ENCODE measurements at regions not wholly inside any gene's neighbourhood (a gene's known extent, or its start where the extent isn't known, plus 50 kb on each side); places are given as distances from the start of the nearest gene placed in this dataset.

- peaks cover 14% of the 10 kb centered on the region for H3K4me1 Mint-ChIP-seq (ENCODE audit: unreplicated experiment)
- no peak overlapping the region for H3K4me3 Mint-ChIP-seq
- no peaks in the 10 kb centered on the region for H3K36me3 Mint-ChIP-seq
- TF ChIP-seq, protein P1, sequence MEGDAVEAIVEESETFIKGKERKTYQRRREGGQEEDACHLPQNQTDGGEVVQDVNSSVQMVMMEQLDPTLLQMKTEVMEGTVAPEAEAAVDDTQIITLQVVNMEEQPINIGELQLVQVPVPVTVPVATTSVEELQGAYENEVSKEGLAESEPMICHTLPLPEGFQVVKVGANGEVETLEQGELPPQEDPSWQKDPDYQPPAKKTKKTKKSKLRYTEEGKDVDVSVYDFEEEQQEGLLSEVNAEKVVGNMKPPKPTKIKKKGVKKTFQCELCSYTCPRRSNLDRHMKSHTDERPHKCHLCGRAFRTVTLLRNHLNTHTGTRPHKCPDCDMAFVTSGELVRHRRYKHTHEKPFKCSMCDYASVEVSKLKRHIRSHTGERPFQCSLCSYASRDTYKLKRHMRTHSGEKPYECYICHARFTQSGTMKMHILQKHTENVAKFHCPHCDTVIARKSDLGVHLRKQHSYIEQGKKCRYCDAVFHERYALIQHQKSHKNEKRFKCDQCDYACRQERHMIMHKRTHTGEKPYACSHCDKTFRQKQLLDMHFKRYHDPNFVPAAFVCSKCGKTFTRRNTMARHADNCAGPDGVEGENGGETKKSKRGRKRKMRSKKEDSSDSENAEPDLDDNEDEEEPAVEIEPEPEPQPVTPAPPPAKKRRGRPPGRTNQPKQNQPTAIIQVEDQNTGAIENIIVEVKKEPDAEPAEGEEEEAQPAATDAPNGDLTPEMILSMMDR (conservative IDR thresholded peaks at IDR 0.05) = no peak
- H3K27ac Mint-ChIP-seq = no peak overlapping the region
- peaks cover 5% of the 10 kb centered on the region for H3K9me3 Mint-ChIP-seq
- no peak for DNase-seq (ENCODE audit: extremely low spot score, unreplicated experiment)
- H3K27me3 Mint-ChIP-seq = no peaks in the 10 kb centered on the region
These were observed 616.9 kb downstream of the PLPP3 start for GRCh38 chr1:55962472-55962871.

- Mint-ChIP-seq H3K9me3 (peaks cover 9% of the 10 kb centered on the region), H3K27ac (no peak overlapping the region), H3K4me1 (ENCODE audit: unreplicated experiment) (peaks cover 8% of the 10 kb centered on the region), H3K4me3 (no peak overlapping the region), H3K36me3 (no peaks in the 10 kb centered on the region), H3K27me3 (no peaks in the 10 kb centered on the region)
- TF ChIP-seq, protein P1 (conservative IDR thresholded peaks at IDR 0.05) = no peak
- no peak for DNase-seq (ENCODE audit: extremely low spot score, unreplicated experiment)
These were observed 620.2 kb downstream of the PLPP3 start for GRCh38 chr1:55959136-55959548.

DNA sequence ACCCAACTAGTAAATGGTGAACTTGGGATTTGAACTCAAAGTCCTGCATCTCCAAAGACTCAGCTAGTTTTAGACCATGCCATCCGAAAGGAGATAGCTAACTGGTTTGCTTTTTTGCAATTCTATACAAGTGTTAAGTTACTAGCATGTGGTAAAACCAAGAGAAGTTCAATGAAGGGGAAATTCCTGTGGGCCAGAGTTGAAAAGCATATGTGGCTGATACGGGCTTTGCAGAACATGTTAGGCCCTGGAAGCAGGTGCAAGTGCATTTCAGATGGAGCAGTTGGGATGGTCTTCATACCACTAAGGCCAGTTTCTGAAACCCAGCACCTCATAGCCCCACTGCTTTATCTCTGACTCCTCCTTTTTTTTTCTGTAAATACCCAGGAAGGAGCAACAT lies 620.9 kb downstream of the PLPP3 start:
- no peak for DNase-seq (ENCODE audit: extremely low spot score, unreplicated experiment)
- H3K27ac Mint-ChIP-seq = no peak overlapping the region
- H3K4me3 Mint-ChIP-seq = no peak overlapping the region

DNA sequence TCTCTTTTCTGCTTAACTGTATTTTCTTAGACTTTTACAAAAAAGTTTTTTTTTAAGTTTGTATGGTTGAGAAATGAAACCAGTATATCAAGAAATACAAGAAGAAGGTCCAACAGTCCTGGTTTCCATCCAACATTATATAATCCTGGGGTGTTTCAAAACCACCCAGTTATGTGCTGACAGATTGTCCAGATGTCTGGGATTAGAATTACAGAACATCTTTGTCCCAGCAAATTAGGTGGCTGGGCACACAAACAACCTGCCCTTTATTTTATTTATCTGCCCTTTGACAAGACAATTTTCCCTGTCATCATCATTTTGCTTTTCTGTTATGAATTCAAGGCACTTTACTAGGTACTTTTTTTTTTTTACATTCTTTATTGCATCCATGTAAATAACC lies 622.1 kb downstream of the PLPP3 start:
- TF ChIP-seq, protein P1 (conservative IDR thresholded peaks at IDR 0.05) = no peak
- H3K4me1 Mint-ChIP-seq (ENCODE audit: unreplicated experiment) = peaks cover 9% of the 10 kb centered on the region
- H3K36me3 Mint-ChIP-seq = no peaks in the 10 kb centered on the region
- no peak overlapping the region for H3K27ac Mint-ChIP-seq
- DNase-seq (ENCODE audit: extremely low spot score, unreplicated experiment) = no peak
- H3K4me3 Mint-ChIP-seq = no peak overlapping the region
- H3K9me3 Mint-ChIP-seq = peaks cover 4% of the 10 kb centered on the region
- no peaks in the 10 kb centered on the region for H3K27me3 Mint-ChIP-seq

More for the DNA sequence above, 620.9 kb downstream of the PLPP3 start:
- TF ChIP-seq, protein P1 (conservative IDR thresholded peaks at IDR 0.05) = no peak
- Mint-ChIP-seq H3K36me3 (no peaks in the 10 kb centered on the region), H3K27me3 (no peaks in the 10 kb centered on the region), H3K9me3 (peaks cover 9% of the 10 kb centered on the region), H3K4me1 (ENCODE audit: unreplicated experiment) (peaks cover 9% of the 10 kb centered on the region)

GRCh38 chr1:55955016-55955621 lies 624.2 kb downstream of the PLPP3 start:
- peaks cover 5% of the 10 kb centered on the region for H3K4me1 Mint-ChIP-seq (ENCODE audit: unreplicated experiment)
- no peak overlapping the region for H3K4me3 Mint-ChIP-seq
- peaks cover 4% of the 10 kb centered on the region for H3K9me3 Mint-ChIP-seq
- DNase-seq (ENCODE audit: extremely low spot score, unreplicated experiment) = no peak
- TF ChIP-seq, protein P1 (conservative IDR thresholded peaks at IDR 0.05) = no peak
- H3K36me3 Mint-ChIP-seq = no peaks in the 10 kb centered on the region
- H3K27ac Mint-ChIP-seq = no peak overlapping the region
- no peaks in the 10 kb centered on the region for H3K27me3 Mint-ChIP-seq
